Skeletal muscle cell (primary cell): ENCODE measurements at regions not wholly inside any gene's neighbourhood (a gene's known extent, or its start where the extent isn't known, plus 50 kb on each side); places are given as distances from the start of the nearest gene placed in this dataset.
A peak's percentile ranks its signal among the peaks of the same experiment; 100 is the strongest.
"Not testable (repeated sequence)": the region's sequence is repeated elsewhere in the genome, so short reads cannot be mapped to it uniquely, and the experiment has no call there.

Source experiments
- DNase-seq: peaks from one replicate; pipeline ENCODE4 v3.0.0-alpha.2; 2010; ENCODE audit warnings: low read depth
- H3K4me3 ChIP-seq: 2 replicates; pipeline ENCODE4 v1.5.1; 2011; ENCODE audit warnings: low read depth, mild to moderate bottlenecking, control low read depth, low read length, moderate library complexity

DNA sequence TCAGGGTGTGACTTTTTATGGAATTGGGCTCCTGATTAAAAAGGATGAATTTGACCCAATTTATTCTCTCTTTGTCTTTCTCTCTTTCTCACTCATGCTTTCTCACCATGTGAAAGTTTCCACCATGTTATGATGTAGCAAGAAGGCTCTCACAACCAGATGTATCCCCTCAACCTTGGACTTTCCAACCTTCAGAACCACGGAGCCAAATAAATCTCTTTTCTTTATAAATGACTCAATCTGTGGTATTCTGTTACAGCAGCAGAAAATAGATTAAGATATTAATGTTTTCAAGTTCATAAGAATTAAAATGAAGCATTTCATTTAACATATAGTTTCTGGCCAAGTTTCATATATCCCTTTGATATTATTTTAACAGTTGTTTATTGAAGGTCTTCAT is 698.5 kb downstream of the TRAM1L1 start:
- no peak for DNase-seq
- no peak overlapping the region for H3K4me3 ChIP-seq

DNA sequence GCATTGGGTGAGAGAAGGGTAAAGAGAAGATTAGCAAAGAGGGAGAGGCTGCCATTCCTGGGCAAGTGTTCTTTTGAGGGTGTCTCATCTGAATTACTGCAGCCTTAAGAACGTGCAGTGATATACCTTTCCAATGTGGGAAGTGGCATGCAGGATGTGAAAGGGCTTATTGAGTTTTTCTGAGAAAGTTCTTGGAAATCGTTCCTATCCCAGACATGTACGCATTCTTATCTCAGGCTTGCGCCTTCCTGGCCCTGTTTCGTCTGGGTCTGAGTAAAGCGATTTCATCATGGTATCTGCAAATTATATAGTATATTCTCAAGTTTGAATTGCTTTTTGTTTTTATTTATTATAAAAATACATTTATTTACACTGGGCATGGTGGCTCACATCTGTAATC is 699.8 kb downstream of the TRAM1L1 start:
- no peak overlapping the region for H3K4me3 ChIP-seq
- no peak for DNase-seq

DNA sequence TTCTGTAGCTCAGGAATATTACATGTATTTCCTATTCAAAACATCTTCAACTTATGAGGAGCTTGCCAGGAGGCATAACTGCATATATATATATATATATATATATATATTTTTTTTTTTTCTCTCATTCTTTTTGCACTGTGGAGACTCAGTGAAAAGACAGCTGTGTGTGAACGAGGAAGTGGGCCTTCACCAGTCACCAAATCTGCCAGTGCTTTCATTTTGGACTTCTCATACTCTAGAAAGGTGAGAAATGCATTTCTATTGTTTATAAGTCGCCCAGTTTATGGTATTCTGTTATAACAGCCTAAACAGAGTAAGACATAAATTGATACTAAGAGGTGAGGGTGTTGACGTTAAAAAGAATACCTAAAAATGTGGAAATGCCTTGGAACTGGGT is 710.6 kb downstream of the TRAM1L1 start:
- H3K4me3 ChIP-seq = no peak overlapping the region
- DNase-seq = no peak

DNA sequence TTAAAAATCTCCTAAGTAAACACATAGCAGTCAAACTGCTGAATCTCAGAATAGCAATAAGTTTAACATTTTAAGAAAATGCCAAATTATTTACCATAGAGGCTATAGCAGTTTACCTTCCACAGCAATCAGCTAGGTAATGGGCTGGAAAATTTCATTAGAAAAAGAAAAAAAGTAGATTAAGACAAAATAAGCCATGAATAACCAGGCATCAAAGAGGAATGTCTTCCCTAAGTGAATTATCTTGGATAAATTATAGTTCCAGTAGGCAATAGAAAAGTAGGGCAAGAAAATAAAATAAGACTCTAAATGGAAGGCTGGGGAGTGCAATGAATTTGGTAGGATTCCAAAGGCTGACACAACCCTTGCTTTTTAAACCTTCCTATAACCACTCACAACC is 722.8 kb downstream of the TRAM1L1 start:
- H3K4me3 ChIP-seq = no peak overlapping the region
- no peak for DNase-seq

DNA sequence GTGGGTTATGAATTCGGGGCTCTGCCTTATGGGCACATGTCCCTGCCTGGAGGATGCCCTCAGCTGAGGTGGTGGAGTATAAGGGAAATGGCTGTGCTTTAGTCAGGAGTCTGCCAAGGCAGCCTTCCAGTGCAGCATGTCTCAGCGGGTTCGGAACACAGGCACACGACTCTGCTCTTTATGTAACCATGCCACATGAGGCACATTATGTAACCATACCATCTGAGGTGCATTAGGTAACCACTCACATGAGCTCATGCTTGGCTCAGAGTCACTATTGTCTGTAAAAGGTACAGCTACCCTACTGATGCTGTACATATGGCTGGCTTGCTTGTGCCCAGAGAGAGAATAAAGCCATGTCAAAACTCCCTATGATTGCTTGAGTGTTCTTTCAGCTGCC is 723.6 kb downstream of the TRAM1L1 start:
- no peak for DNase-seq
- no peak overlapping the region for H3K4me3 ChIP-seq

DNA sequence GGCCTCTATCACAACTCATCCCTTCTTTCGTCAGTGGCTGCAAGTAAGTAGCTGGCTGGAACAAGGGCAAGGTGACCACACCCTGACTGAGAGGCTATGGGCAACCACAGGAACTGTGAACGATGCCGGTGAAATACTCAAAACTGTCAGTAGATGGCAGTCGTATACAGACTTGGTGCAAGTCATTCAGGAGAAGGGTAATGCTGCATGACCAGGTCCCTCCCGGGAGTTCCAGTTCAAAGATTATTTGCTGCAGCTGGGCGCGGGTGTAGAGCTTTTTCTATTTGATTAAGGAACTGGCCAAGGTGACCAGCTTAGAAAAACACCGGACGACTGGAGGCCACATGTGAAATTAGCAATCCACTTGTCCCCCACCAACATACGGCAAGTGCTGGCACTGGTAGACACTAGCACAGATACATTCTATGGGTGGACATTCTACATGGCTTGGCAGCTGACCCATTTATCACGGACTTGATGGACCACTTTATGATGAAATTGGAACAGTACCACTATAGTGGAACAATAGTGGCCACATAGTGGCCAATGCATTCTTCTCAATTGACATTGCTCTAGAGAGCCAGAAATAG is 726.6 kb downstream of the TRAM1L1 start:
- DNase-seq = peak; percentile 27
- H3K4me3 ChIP-seq = no peak overlapping the region

DNA sequence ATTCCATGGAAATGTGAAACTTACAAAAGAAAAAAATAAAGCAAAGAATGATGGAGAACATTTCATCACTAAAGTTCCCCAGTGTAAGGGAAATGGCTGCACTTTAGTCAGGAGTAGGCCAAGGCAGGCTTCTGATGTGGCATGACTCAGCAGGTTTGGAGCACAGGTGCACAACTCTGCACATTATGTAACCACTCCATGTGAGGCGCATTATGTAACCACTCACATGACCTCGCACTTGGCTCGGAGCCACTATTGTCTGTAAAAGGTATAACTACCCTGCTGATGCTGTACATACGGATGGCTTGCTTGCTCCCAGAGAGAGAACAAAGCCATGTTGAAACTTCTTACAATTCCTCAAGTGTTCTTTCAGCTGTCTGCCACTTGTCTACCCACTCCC is 727.6 kb downstream of the TRAM1L1 start:
- no peak for DNase-seq

DNA sequence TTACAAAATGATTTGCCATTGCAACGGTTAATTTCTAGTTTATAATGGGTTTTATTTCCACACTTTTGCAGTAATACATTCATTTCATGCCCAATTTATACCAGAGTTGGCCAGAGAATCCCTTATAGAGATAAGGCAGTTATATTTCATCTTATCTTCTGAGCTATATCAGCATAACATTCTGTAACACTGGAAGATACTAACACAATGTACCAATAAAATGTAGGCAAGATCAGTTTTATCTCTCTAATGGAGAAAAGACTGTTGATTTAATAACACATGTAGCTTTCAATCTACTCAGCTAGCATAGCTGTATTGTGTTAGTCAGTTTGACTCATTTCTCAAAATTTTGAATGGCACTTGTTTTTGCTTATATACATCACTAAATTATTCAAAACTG is 738.6 kb downstream of the TRAM1L1 start:
- no peak for DNase-seq
- H3K4me3 ChIP-seq = no peak overlapping the region

More for the DNA sequence above, 727.6 kb downstream of the TRAM1L1 start:
- H3K4me3 ChIP-seq = no peak overlapping the region

DNA sequence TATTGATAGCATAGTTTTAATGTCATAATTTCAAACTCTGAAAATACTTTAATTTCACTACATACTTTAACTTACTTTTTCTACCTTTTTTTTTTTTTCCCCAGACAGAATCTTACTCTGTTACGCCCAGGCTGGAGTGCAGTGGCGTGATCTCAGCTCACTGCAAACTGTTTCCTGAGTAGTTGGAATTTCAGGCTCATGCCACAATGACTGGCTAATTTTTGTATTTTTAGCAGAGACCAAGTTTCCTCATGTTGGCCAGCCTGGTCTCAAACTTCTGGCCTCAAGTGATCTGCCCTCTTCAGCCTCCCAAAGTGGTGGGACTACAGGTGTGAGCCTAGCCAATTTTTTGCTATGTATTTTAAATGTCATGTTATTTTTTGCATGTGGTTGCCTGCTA is 741.6 kb downstream of the TRAM1L1 start:
- DNase-seq = no peak
- H3K4me3 ChIP-seq = no peak overlapping the region

DNA sequence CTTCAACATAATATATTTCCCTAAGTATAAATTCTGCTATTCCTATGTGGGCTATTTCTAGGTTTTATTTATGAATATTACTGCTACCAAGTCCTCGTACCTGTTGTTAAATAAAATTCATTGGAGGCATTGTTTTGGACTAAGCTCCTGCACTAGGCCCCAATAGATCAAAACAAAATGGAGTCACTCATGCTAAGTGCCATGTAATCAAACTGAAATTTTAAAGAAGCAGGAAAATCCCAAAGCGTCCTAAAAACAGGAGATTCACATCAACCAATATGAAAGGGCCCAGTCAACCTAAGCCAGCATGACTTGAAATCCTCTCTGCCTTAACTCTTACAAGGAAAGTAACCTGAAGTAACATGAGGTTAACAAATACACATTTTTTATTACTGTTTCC is 743.2 kb downstream of the TRAM1L1 start:
- H3K4me3 ChIP-seq = no peak overlapping the region
- no peak for DNase-seq

DNA sequence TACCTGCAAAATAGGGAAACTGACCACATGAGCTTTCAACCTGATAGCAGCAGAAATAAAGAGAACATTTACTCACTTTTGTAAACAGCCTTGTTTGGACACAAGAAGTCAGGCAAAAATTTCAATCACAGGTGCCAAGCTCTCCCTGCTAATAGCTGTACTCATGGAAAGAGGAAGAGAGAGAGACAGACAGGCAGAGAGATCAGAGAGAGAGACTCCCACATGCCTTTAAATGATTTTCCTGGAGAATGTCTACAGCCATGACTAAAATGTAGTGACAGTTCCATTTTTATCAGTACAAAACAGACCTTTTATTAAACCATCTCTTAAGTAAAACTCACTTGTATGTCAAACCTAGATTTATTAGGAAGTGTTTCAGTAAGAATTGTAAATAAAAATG is 752.9 kb downstream of the TRAM1L1 start:
- no peak overlapping the region for H3K4me3 ChIP-seq

DNA sequence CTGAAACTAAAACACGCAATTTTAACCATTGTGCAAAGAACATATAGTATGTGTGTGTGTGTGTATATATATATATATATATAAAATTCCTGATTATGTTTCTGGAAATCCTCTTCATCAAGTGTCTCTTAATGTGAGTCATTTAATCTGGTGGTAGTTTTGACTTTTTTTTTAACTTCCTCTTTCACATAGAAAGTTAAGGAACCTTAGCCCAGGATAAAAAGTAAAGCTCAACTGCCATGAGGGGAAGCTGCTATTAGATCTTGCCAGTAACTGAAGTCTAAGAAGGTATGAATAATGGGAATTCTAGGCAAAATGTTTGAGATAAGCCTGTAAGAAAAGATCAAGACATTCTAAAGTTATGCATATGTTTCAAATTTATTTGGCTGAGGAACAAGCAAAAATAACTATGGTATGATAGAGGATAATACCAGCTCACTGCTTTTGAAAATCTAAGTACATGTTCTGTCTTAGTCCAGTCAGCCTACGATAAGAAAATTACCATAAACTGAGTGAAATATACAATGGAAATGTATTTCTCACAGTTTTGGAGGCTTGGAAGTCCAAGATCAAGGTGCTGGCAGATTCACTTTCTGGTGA is 757.0 kb downstream of the TRAM1L1 start:
- DNase-seq = no peak
- H3K4me3 ChIP-seq = no peak overlapping the region

More for the DNA sequence above, 752.9 kb downstream of the TRAM1L1 start:
- no peak for DNase-seq

DNA sequence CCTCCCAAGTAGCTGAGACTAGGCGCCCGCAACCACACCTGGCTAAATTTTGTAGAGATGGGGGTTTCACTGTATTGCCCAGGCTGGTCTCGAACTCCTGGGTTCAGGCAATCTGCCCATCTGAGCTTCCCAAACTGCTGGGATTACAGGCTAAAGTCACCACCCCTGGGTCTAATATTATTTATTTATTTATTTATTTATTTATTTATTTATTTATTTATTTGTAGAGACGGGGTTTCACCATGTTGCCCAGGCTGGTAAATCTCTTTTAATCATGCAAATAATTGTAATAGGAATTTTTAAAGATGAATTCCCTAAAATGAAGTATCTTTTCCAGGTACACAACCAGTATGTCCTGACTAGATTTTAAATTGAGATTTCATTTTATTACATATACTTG is 761.8 kb downstream of the TRAM1L1 start:
- no peak overlapping the region for H3K4me3 ChIP-seq
- no peak for DNase-seq

DNA sequence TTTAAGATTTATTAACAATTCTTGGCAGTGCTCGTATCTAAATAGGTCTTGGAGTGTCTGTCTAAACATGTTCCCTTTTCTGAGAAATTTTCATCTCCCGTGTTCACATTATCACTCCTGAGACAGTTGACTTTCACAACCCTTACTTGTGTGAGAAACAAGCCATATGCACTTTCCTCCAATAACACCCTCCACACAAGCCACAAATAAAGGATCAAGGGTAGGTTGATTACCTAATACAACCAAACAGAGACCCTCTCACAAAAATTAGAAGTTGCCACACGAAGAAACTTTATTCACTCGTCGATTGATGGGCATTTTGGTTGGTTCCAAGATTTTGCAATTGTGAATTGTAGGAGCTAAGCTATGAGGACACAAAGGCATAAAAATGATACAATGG is 763.9 kb downstream of the TRAM1L1 start:
- no peak overlapping the region for H3K4me3 ChIP-seq
- no peak for DNase-seq

DNA sequence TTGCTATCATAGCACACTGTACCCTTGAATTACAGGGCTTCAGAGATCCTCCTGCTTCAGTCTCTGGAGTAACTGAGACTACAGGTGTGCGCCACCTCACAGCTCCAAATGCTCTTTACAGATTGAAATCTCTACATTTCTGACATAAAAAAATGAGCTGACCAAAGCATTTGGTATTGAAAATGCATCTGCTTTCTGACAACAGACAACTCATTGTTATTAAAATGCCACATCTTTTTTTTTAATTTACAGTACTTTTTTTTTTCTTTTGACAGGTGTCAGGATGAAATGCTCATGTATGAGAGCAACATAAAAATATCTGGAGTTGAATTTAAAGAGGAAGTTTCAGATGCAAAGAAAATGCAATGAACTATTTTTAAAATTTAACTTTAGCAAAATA is 764.5 kb downstream of the TRAM1L1 start:
- H3K4me3 ChIP-seq = no peak overlapping the region
- no peak for DNase-seq

DNA sequence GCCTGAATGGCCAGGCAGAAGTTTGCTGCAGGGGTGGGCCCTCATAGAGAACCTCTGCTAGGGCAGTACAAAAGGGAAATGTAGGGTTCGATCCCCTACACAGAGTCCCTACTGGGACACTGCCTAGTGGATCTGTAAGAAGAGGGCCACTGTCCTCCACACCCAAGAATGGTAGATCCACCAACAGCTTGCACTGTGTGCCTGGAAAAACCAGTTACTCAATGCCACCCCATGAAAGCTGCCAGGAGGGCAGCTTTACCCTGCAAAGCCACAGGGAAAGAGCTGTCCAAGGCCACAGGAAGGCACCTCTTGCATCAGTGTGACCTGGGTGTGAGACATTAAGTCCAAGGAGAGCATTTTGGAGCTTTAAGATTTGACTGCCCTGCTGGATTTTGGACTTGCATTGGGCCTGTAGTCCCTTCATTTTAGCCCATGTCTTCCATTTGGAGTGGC is 781.6 kb downstream of the TRAM1L1 start:
- no peak overlapping the region for H3K4me3 ChIP-seq
- no peak for DNase-seq

DNA sequence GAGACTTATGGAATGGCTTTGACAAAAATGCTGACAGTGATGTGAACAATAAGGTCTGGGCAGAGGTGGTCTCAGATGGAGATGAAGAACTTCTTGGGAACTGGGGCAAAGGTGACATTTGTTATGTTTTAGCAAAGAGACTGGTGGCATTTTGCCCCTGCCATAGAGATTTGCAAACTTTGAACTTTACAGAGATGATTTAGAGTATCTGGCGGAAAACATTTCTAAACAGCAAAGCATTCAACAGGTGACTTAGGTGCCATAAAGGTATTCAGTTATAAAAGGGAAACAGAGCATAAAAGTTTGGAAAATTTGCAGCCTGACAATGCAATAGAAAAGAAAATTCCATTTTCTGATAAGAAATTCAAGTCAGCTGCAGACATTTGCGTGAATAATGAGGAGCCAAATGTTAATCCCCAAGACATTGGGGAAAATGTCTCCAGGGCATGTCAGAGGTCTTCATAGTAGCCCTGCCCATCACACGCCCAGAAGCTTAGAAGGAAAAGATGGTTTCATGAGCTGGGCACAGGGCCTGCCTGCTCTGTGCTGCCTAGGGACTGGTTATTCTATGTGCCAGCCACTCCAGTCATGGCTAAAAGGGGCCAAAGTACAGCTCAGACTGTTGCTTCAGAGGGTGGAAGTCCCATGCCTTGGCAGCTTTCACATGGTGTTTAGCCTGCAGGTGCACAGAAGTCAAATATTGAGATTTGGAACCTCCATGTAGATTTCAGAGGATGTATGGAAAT is 782.2 kb downstream of the TRAM1L1 start:
- H3K4me3 ChIP-seq = no peak overlapping the region
- no peak for DNase-seq

DNA sequence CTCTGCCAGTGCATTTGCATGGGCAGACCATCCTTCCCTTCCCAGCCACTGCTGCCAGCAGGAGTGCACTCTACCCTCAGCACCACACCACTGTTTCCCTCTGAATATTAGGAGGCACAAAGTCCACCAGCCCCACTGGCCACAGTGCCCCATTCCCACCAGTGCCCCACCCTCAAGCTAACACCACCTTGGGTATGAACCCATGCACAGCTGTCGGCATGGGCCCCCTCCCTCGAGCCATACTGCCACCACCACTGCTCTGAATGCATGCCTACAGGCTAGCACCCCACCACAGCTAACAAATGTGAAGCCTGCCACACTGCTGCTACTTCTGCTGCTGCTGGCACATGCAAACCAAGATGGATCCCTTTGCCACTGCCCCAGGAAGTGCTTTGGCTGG is 810.4 kb downstream of the TRAM1L1 start:
- no peak for DNase-seq
- no peak overlapping the region for H3K4me3 ChIP-seq

DNA sequence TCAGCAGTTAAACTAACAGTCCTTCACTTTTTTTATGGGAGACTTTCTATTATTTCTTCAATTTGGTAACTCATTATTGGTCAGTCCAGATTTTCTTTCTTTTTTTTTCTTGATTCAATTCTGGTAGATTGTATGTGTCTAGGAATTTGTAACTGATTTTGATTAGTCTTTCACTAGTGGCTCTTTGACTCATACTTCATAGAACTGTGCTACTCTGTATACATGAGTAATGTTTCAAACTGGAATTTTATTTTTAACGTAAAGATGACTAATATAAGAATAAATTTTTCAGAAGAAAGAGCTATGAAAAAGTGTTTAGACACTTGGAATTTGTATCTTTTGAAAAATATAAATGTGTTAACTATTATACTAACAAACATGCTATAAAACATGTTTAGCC is 813.0 kb downstream of the TRAM1L1 start:
- H3K4me3 ChIP-seq = no peak overlapping the region
- DNase-seq = no peak

DNA sequence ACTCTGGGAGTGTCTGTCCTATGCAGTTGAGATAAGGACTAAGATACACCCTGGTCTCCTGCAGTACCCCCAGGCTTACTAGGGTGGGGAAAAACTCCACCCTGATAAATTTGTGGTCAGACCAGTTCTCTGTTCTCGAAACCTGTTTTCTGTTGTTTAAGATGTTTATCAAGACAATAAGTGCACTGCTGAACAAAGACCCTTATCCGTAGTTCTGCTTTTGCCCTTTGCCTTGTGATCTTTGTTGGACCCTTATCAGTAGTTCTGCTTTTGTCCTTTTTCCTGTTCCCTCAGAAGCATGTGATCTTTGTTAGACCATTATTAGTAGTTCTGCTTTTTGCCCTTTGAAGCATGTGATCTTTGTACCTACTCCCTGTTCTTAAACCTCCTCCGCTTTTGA is 824.4 kb downstream of the TRAM1L1 start:
- DNase-seq, H3K4me3 ChIP-seq: not testable (repeated sequence)

DNA sequence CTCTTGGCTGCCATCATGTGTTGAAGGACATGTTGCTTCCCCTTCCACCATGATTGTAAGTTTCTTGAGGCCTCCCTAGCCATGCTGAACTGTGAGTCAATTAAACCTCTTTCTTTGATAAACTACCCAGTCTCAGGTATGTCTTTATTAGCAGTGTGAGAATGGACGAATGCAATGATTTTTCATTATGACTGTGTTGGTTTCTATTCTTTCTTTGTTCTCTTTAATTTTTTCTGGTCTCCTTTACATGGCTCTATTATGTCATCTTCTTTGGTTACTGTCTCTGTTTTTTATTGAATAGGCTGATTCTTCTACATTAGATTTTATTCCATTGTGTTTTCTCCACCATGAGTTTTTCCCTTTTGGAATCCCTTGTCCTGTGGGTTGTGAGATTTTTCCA is 840.6 kb downstream of the TRAM1L1 start:
- no peak overlapping the region for H3K4me3 ChIP-seq

More for the DNA sequence above, 840.6 kb downstream of the TRAM1L1 start:
- no peak for DNase-seq
